SU-DHL-6 (cell line): ENCODE measurements at regions not wholly inside any gene's neighbourhood (a gene's known extent, or its start where the extent isn't known, plus 50 kb on each side); places are given as distances from the start of the nearest gene placed in this dataset.

ENCODE experiments used
- H2AFZ ChIP-seq: fragments of 200-600 bp; sonication (generic); 2 replicates; pipeline ENCODE4 v1.6.1; 2014; ENCODE audit warnings: low read depth, mild to moderate bottlenecking, moderate library complexity, mixed read lengths, antibody characterized with exemption, low read length; ENCODE audit not compliant: severe bottlenecking
- H3F3A ChIP-seq: fragments of 200-600 bp; shearing (Covaris generic); 2 replicates; pipeline ENCODE4 v1.6.0; 2016; ENCODE audit warnings: antibody characterized with exemption, mild to moderate bottlenecking; ENCODE audit not compliant: insufficient read depth
- H3K27ac ChIP-seq: fragments of 200-600 bp; sonication (generic); 2 replicates; pipeline ENCODE4 v1.5.1; 2016; ENCODE audit warnings: low read depth, mild to moderate bottlenecking, low read length, moderate library complexity, mixed read lengths
- H3K27me3 ChIP-seq: fragments of 200-600 bp; sonication (generic), shearing (Covaris generic); 2 replicates; pipeline ENCODE4 v1.6.0; 2014; ENCODE audit warnings: mild to moderate bottlenecking, low read length
- H3K36me3 ChIP-seq: fragments of 200-600 bp; sonication (generic); 2 replicates; pipeline ENCODE4 v1.6.1; 2014; ENCODE audit warnings: mild to moderate bottlenecking, low read length, mixed read lengths
- H3K4me2 ChIP-seq: fragments of 300-600, 200-600 bp; shearing (Covaris generic), sonication (generic); 2 replicates; pipeline ENCODE4 v1.6.0; 2014; ENCODE audit warnings: low read length, low read depth, mild to moderate bottlenecking; ENCODE audit not compliant: poor library complexity, severe bottlenecking
- H3K4me3 ChIP-seq: fragments of 200-600 bp; sonication (generic); 2 replicates; pipeline ENCODE4 v1.5.1; 2014; ENCODE audit warnings: antibody characterized with exemption, low read length, mild to moderate bottlenecking, mixed read lengths; ENCODE audit not compliant: insufficient read depth, poor library complexity, severe bottlenecking
- H3K79me2 ChIP-seq: fragments of 200-600 bp; sonication (generic); 2 replicates; pipeline ENCODE4 v1.6.1; 2014; ENCODE audit warnings: mild to moderate bottlenecking, low read length, moderate library complexity; ENCODE audit not compliant: insufficient read depth
- H3K9ac ChIP-seq: fragments of 200-600 bp; sonication (generic); 2 replicates; pipeline ENCODE4 v1.7.0; 2014; ENCODE audit warnings: mild to moderate bottlenecking, low read length
- H3K9me2 ChIP-seq: fragments of 200-600 bp; sonication (generic); replicated peaks from 2 replicates; pipeline ENCODE4 v1.6.1; 2014; ENCODE audit warnings: low read length; ENCODE audit not compliant: insufficient read depth
- H3K9me3 ChIP-seq: fragments of 200-600 bp; sonication (generic); 2 replicates; pipeline ENCODE4 v1.6.1; 2014; ENCODE audit warnings: low read length, mixed read lengths; ENCODE audit not compliant: insufficient read depth
- H4K20me1 ChIP-seq: fragments of 200-600 bp; sonication (generic); 2 replicates; pipeline ENCODE4 v1.6.1; 2014; ENCODE audit warnings: low read depth, mild to moderate bottlenecking, antibody characterized with exemption, low read length, moderate library complexity, mixed read lengths
- CTCF ChIP-seq: fragments of 200-600 bp; sonication (generic); IDR thresholded peaks from one replicate; pipeline ENCODE4 v1.5.1; 2017; ENCODE audit warnings: antibody characterized with exemption, mild to moderate bottlenecking, low read length, moderate library complexity; ENCODE audit not compliant: insufficient read depth, poor library complexity, severe bottlenecking
- EZH2phosphoT487 ChIP-seq: fragments of 200-600 bp; sonication (generic), shearing (Covaris generic); conservative IDR thresholded peaks from 2 replicates; pipeline ENCODE4 v1.6.1; 2018; ENCODE audit warnings: mild to moderate bottlenecking, antibody characterized with exemption, low read length, moderate library complexity, mixed read lengths

DNA sequence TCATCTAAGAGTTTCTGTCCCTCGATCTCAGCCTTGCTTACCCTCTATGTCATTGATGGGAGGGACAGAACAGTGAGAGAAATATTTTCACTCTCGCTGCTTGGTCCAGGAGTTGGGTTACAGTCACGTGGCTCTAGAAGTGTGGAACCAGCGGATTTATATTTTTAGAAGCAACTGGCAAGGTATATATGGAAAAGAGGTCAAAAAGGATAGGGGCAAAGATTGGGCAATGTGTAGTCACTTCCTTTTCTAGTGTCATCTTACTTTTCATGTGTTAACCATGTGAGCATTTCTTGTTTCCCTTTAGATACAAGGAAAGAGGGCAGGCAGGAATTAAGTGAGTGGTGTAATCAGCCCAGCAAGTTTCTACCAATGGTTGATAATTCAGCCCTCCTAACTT lies 111.5 kb upstream of the ZNF366 start:
- no peaks in the 10 kb centered on the region for H4K20me1 ChIP-seq
- no peak overlapping the region for H3K4me3 ChIP-seq
- no peaks in the 10 kb centered on the region for H3K9me3 ChIP-seq
- TF ChIP-seq CTCF (no peak), EZH2phosphoT487 (no peak)
- no peaks in the 10 kb centered on the region for H3K27me3 ChIP-seq
- no peak overlapping the region for H2AFZ ChIP-seq
- H3F3A ChIP-seq = no peaks in the 10 kb centered on the region
- H3K79me2 ChIP-seq = no peaks in the 10 kb centered on the region
- H3K4me2 ChIP-seq = no peak overlapping the region
- H3K9ac ChIP-seq = no peak overlapping the region
- H3K27ac ChIP-seq = no peak overlapping the region
- H3K36me3 ChIP-seq = no peaks in the 10 kb centered on the region
- H3K9me2 ChIP-seq = no peaks in the 10 kb centered on the region

DNA sequence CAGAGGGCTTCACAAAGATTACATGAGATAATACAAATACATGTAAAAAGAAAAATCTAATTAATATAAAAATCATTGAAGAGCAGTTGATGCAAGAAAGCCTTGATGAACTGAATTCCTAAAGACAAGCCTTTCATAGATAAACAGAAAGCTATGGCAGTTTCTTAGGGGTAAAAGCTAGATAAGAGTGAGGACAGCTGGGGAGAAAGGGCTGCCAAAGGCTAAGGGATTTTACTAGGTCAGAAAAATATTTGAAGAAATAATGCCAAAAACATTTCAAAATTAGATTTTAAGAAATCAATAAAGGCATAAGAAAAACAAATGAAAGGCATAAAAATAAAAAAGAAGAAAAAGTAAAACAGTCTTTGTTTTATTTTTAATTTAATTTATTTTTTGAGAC lies 107.9 kb upstream of the ZNF366 start:
- no peak overlapping the region for H3K4me3 ChIP-seq
- H3K27me3 ChIP-seq = no peaks in the 10 kb centered on the region
- no peaks in the 10 kb centered on the region for H3K9me3 ChIP-seq
- H3K4me2 ChIP-seq = no peak overlapping the region
- no peaks in the 10 kb centered on the region for H3F3A ChIP-seq
- no peak overlapping the region for H3K9ac ChIP-seq
- H3K9me2 ChIP-seq = no peaks in the 10 kb centered on the region
- TF ChIP-seq EZH2phosphoT487 (no peak), CTCF (no peak)
- no peaks in the 10 kb centered on the region for H3K36me3 ChIP-seq
- no peak overlapping the region for H3K27ac ChIP-seq
- H4K20me1 ChIP-seq = no peaks in the 10 kb centered on the region
- H3K79me2 ChIP-seq = no peaks in the 10 kb centered on the region
- no peak overlapping the region for H2AFZ ChIP-seq

DNA sequence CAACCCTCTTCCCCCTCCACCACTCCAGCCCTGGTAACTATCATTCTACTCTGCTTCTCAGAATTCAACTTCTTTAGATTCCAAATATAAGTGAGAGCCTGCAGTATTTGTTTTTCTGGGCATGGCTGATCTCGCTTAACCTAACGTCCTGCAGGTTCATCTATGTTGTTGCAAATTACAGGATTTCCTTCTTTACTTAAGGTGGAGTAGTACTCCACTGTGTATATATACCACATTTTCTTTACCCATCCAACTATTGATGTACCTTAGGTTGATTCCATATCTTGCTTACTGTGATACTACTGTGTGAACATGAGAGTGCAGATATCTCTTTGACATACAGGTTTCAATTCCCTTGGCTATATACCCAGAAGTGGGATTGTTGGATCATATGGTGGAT lies 106.3 kb upstream of the ZNF366 start:
- no peaks in the 10 kb centered on the region for H3F3A ChIP-seq
- no peak overlapping the region for H3K9ac ChIP-seq
- H3K4me2 ChIP-seq = no peak overlapping the region
- H3K4me3 ChIP-seq = no peak overlapping the region
- no peaks in the 10 kb centered on the region for H3K9me3 ChIP-seq
- no peak overlapping the region for H2AFZ ChIP-seq
- no peaks in the 10 kb centered on the region for H4K20me1 ChIP-seq
- H3K27ac ChIP-seq = no peak overlapping the region
- TF ChIP-seq EZH2phosphoT487 = no peak
- no peak for TF ChIP-seq CTCF
- H3K9me2 ChIP-seq = no peaks in the 10 kb centered on the region
- H3K79me2 ChIP-seq = no peaks in the 10 kb centered on the region
- H3K27me3 ChIP-seq = no peaks in the 10 kb centered on the region
- no peaks in the 10 kb centered on the region for H3K36me3 ChIP-seq

- H3K4me3 ChIP-seq = no peak overlapping the region
- H3F3A ChIP-seq = no peaks in the 10 kb centered on the region
- H4K20me1 ChIP-seq = no peaks in the 10 kb centered on the region
- H3K36me3 ChIP-seq = no peaks in the 10 kb centered on the region
- no peak overlapping the region for H2AFZ ChIP-seq
- no peak overlapping the region for H3K4me2 ChIP-seq
- no peaks in the 10 kb centered on the region for H3K79me2 ChIP-seq
- TF ChIP-seq CTCF (no peak), EZH2phosphoT487 (no peak)
- no peak overlapping the region for H3K9ac ChIP-seq
- no peak overlapping the region for H3K27ac ChIP-seq
- no peaks in the 10 kb centered on the region for H3K9me2 ChIP-seq
- H3K9me3 ChIP-seq = no peaks in the 10 kb centered on the region
- H3K27me3 ChIP-seq = no peaks in the 10 kb centered on the region
These were observed 105.6 kb upstream of the ZNF366 start for GRCh38 chr5:72612810-72613209.
